Endodermal cell (in vitro differentiated cells): ENCODE measurements at regions not wholly inside any gene's neighbourhood (a gene's known extent, or its start where the extent isn't known, plus 50 kb on each side); places are given as distances from the start of the nearest gene placed in this dataset.
A peak's percentile ranks its signal among the peaks of the same experiment; 100 is the strongest.

ENCODE experiments used
- DNase-seq: peaks from one replicate; pipeline ENCODE4 v3.0.0-alpha.2; 2017
- H3K27ac ChIP-seq: 2 replicates; pipeline ENCODE4 v1.5.1; 2013; ENCODE audit warnings: mild to moderate bottlenecking, low read depth, low read length, moderate library complexity
- H3K27me3 ChIP-seq: 2 replicates; pipeline ENCODE4 v1.6.1; 2013; ENCODE audit warnings: mild to moderate bottlenecking, low read length, moderate library complexity; ENCODE audit not compliant: insufficient read depth, control insufficient read depth, poor library complexity, severe bottlenecking
- H3K36me3 ChIP-seq: 2 replicates; pipeline ENCODE4 v1.7.0; 2013; ENCODE audit warnings: mild to moderate bottlenecking, low read length, moderate library complexity; ENCODE audit not compliant: control insufficient read depth, insufficient read depth
- H3K4me1 ChIP-seq: one replicate; pipeline ENCODE4 v1.7.0; 2013; ENCODE audit warnings: low read length; ENCODE audit not compliant: control insufficient read depth, insufficient read depth
- H3K4me3 ChIP-seq: 2 replicates; pipeline ENCODE4 v1.5.1; 2013; ENCODE audit warnings: mild to moderate bottlenecking, low read length, moderate library complexity
- H3K9ac ChIP-seq: 2 replicates; pipeline ENCODE4 v1.6.1; 2013; ENCODE audit warnings: mild to moderate bottlenecking, low read length, moderate library complexity; ENCODE audit not compliant: poor library complexity, severe bottlenecking; ENCODE audit errors: extremely low read depth
- H3K9me3 ChIP-seq: 2 replicates; pipeline ENCODE4 v1.6.1; 2013; ENCODE audit warnings: mild to moderate bottlenecking, low read length, moderate library complexity; ENCODE audit not compliant: control insufficient read depth
- H3K27ac Mint-ChIP-seq: 2 replicates; pipeline ENCODE4 v1.8.0; 2020; ENCODE audit warnings: mixed read lengths
- H3K27me3 Mint-ChIP-seq: 2 replicates; pipeline ENCODE4 v1.8.0; 2021; ENCODE audit warnings: mild to moderate bottlenecking, mixed read lengths; ENCODE audit not compliant: insufficient read depth
- H3K36me3 Mint-ChIP-seq: 2 replicates; pipeline ENCODE4 v1.8.0; 2020; ENCODE audit warnings: low read depth, mixed read lengths
- H3K4me1 Mint-ChIP-seq: 2 replicates; pipeline ENCODE4 v1.8.0; 2020; ENCODE audit warnings: mixed read lengths
- H3K4me3 Mint-ChIP-seq: 2 replicates; pipeline ENCODE4 v1.8.0; 2020; ENCODE audit warnings: mild to moderate bottlenecking, moderate library complexity, mixed read lengths
- H3K9me3 Mint-ChIP-seq: 2 replicates; pipeline ENCODE4 v1.8.0; 2020; ENCODE audit warnings: mild to moderate bottlenecking, mixed read lengths
- CTCF ChIP-seq: fragments of 200-600 bp; sonication (generic); conservative IDR thresholded peaks from 2 replicates; pipeline ENCODE4 v1.5.0; 2021; ENCODE audit warnings: antibody characterized with exemption, mild to moderate bottlenecking
- WGBS, 2 experiments: methylation state at CpG; one replicate each; pipeline versions ENCODE4 v1.1.5 to v1.1.7; 2013; ENCODE audit warnings: missing lambda C conversion rate in 2 of 2, mixed read lengths in 1 of 2; ENCODE audit not compliant: insufficient coverage in 1 of 2, insufficient read length in 1 of 2; 5-methylcytosine and 5-hydroxymethylcytosine counted together

GRCh38 chrX:51798701-51799100 lies 55.5 kb downstream of the GSPT2 start:
- no peak overlapping the region for H3K4me3 Mint-ChIP-seq
- no peak for TF ChIP-seq CTCF
- H3K27ac ChIP-seq = no peak overlapping the region
- H3K27me3 Mint-ChIP-seq = no peaks in the 10 kb centered on the region
- no peaks in the 10 kb centered on the region for H3K27me3 ChIP-seq
- no peaks in the 10 kb centered on the region for H3K9me3 ChIP-seq
- H3K4me1 Mint-ChIP-seq = peaks cover 2% of the 10 kb centered on the region
- H3K4me1 ChIP-seq = no peaks in the 10 kb centered on the region
- no peak overlapping the region for H3K9ac ChIP-seq
- H3K4me3 ChIP-seq = no peak overlapping the region
- no peak for DNase-seq
- peaks cover 53% of the 10 kb centered on the region for H3K9me3 Mint-ChIP-seq
- H3K27ac Mint-ChIP-seq = no peak overlapping the region
- H3K36me3 Mint-ChIP-seq = no peaks in the 10 kb centered on the region
- no peaks in the 10 kb centered on the region for H3K36me3 ChIP-seq

GRCh38 chrX:51802917-51803688 lies 59.9 kb downstream of the GSPT2 start:
- TF ChIP-seq CTCF = peak; percentile 67
- H3K27me3 ChIP-seq = no peaks in the 10 kb centered on the region
- peak overlapping the region; percentile 87 for H3K4me3 ChIP-seq
- peaks cover 8% of the 10 kb centered on the region for H3K9me3 ChIP-seq
- peaks cover 64% of the 10 kb centered on the region for H3K9me3 Mint-ChIP-seq
- H3K36me3 ChIP-seq = peaks cover 4% of the 10 kb centered on the region
- H3K9ac ChIP-seq = peak overlapping the region; percentile 76
- H3K4me1 ChIP-seq = no peaks in the 10 kb centered on the region
- WGBS, 2 experiments = 1% methylated on average over 17 of the region's 26 CpGs; no CpG with 5 or more reads in 1 of the 2 experiments
- H3K4me3 Mint-ChIP-seq = peak overlapping the region; percentile 83
- no peaks in the 10 kb centered on the region for H3K27me3 Mint-ChIP-seq
- H3K36me3 Mint-ChIP-seq = peaks cover 20% of the 10 kb centered on the region
- DNase-seq = peak; percentile 89
- H3K27ac ChIP-seq = peak overlapping the region; percentile 76
- peak overlapping the region; percentile 99 for H3K27ac Mint-ChIP-seq
- H3K4me1 Mint-ChIP-seq = peaks cover 2% of the 10 kb centered on the region

GRCh38 chrX:51803833-51804232 lies 60.6 kb downstream of the GSPT2 start:
- Mint-ChIP-seq H3K27ac (no peak overlapping the region), H3K4me3 (peak overlapping the region; percentile 83), H3K4me1 (peaks cover 2% of the 10 kb centered on the region), H3K36me3 (peaks cover 20% of the 10 kb centered on the region), H3K27me3 (no peaks in the 10 kb centered on the region), H3K9me3 (peaks cover 62% of the 10 kb centered on the region)
- no peak overlapping the region for H3K27ac ChIP-seq
- DNase-seq = no peak
- H3K36me3 ChIP-seq = peaks cover 4% of the 10 kb centered on the region
- WGBS, 2 experiments = 55% methylated on average over 2 of the region's 3 CpGs; no CpG with 5 or more reads in 1 of the 2 experiments
- H3K9me3 ChIP-seq = peaks cover 8% of the 10 kb centered on the region
- TF ChIP-seq CTCF = no peak
- no peaks in the 10 kb centered on the region for H3K27me3 ChIP-seq
- peak overlapping the region; percentile 87 for H3K4me3 ChIP-seq
- no peak overlapping the region for H3K9ac ChIP-seq
- H3K4me1 ChIP-seq = no peaks in the 10 kb centered on the region
